GM23338 (cell line): ENCODE measurements at regions not wholly inside any gene's neighbourhood (a gene's known extent, or its start where the extent isn't known, plus 50 kb on each side); places are given as distances from the start of the nearest gene placed in this dataset.

ENCODE experiments used
- ATAC-seq: fragments of 200-7000 bp; cut with Tn5 transposase; 3 replicates; pipeline ENCODE4 v1.9.1; 2020
- DNase-seq: peaks from one replicate; pipeline ENCODE4 v3.0.0-alpha.2; 2015; ENCODE audit warnings: low spot score
- H2AFZ ChIP-seq: fragments of 200-600 bp; sonication (generic); 2 replicates; pipeline ENCODE4 v1.8.0; 2016; ENCODE audit warnings: antibody characterized with exemption, mild to moderate bottlenecking, moderate library complexity
- H3F3A ChIP-seq: fragments of 200-600 bp; sonication (generic); replicated peaks from 2 replicates; pipeline ENCODE4 v1.8.0; 2017; ENCODE audit warnings: antibody characterized with exemption, mixed run types, low read depth
- H3K27ac ChIP-seq: fragments of 200-600 bp; sonication (generic); 2 replicates; pipeline ENCODE4 v1.6.1; 2016; ENCODE audit warnings: low read depth
- H3K27me3 ChIP-seq: fragments of 200-600 bp; sonication (generic); 2 replicates; pipeline ENCODE4 v1.8.0; 2016; ENCODE audit warnings: mild to moderate bottlenecking, mixed run types, moderate library complexity; ENCODE audit not compliant: insufficient read depth
- H3K36me3 ChIP-seq: fragments of 200-600 bp; sonication (generic); 2 replicates; pipeline ENCODE4 v1.8.0; 2016; ENCODE audit warnings: mild to moderate bottlenecking; ENCODE audit not compliant: insufficient read depth
- H3K4me1 ChIP-seq: fragments of 200-600 bp; sonication (generic); 2 replicates; pipeline ENCODE4 v1.8.0; 2016; ENCODE audit warnings: mild to moderate bottlenecking, moderate library complexity; ENCODE audit not compliant: insufficient read depth
- H3K4me2 ChIP-seq: fragments of 200-600 bp; sonication (generic); 2 replicates; pipeline ENCODE4 v1.7.1; 2017; ENCODE audit warnings: mixed run types
- H3K4me3 ChIP-seq: fragments of 200-600 bp; sonication (generic); 2 replicates; pipeline ENCODE4 v1.6.1; 2016; ENCODE audit warnings: mixed run types
- H3K79me2 ChIP-seq: fragments of 200-600 bp; sonication (generic); replicated peaks from 2 replicates; pipeline ENCODE4 v1.8.0; 2017; ENCODE audit warnings: mild to moderate bottlenecking; ENCODE audit not compliant: insufficient read depth
- H3K9me2 ChIP-seq: fragments of 200-600 bp; sonication (generic); 2 replicates; pipeline ENCODE4 v1.8.0; 2017; ENCODE audit not compliant: insufficient read depth
- H4K20me1 ChIP-seq: fragments of 200-600 bp; sonication (generic); replicated peaks from 2 replicates; pipeline ENCODE4 v1.8.0; 2017; ENCODE audit warnings: mild to moderate bottlenecking; ENCODE audit not compliant: insufficient read depth
- H3K27ac Mint-ChIP-seq: 2 replicates; pipeline ENCODE4 v1.8.0; 2020; ENCODE audit warnings: inconsistent platforms, mild to moderate bottlenecking, moderate library complexity, mixed read lengths
- H3K27me3 Mint-ChIP-seq: 3 replicates; pipeline ENCODE4 v1.8.0; 2022; ENCODE audit warnings: low read depth, mild to moderate bottlenecking, moderate library complexity, mixed read lengths, inconsistent platforms; ENCODE audit not compliant: insufficient read depth, poor library complexity
- H3K36me3 Mint-ChIP-seq: 3 replicates; pipeline ENCODE4 v1.8.0; 2021; ENCODE audit warnings: low read depth, mild to moderate bottlenecking, inconsistent platforms, moderate library complexity, mixed read lengths
- H3K4me1 Mint-ChIP-seq: 3 replicates; pipeline ENCODE4 v1.8.0; 2020; ENCODE audit warnings: mild to moderate bottlenecking, inconsistent platforms, mixed read lengths
- H3K4me3 Mint-ChIP-seq: 3 replicates; pipeline ENCODE4 v1.8.0; 2021; ENCODE audit warnings: moderate library complexity, mild to moderate bottlenecking, inconsistent platforms, mixed read lengths
- H3K9me3 Mint-ChIP-seq: 3 replicates; pipeline ENCODE4 v1.8.0; 2020; ENCODE audit warnings: moderate library complexity, mild to moderate bottlenecking, inconsistent platforms, mixed read lengths
- CREB1 ChIP-seq: fragments of 250-450 bp; sonication (Bioruptor Pico); IDR thresholded peaks from 2 replicates; pipeline ENCODE4 v1.5.0; 2020; ENCODE audit warnings: low read depth, mild to moderate bottlenecking, moderate library complexity
- EZH2 ChIP-seq: fragments of 200-600 bp; sonication (generic); IDR thresholded peaks from one replicate; pipeline ENCODE4 v1.8.0; 2017; ENCODE audit warnings: antibody characterized with exemption, mild to moderate bottlenecking, low read depth; ENCODE audit not compliant: unreplicated experiment
- EZH2phosphoT487 ChIP-seq: fragments of 200-600 bp; sonication (generic); IDR thresholded peaks from one replicate; pipeline ENCODE4 v1.8.1; 2018; ENCODE audit warnings: antibody characterized with exemption; ENCODE audit not compliant: unreplicated experiment
- JUNB ChIP-seq: IDR thresholded peaks from one replicate; pipeline ENCODE4 v1.6.1; 2016; ENCODE audit warnings: antibody characterized with exemption; ENCODE audit not compliant: unreplicated experiment
- REST ChIP-seq: IDR thresholded peaks from one replicate; pipeline ENCODE4 v1.6.1; 2018; ENCODE audit warnings: antibody characterized with exemption; ENCODE audit not compliant: unreplicated experiment
- STAT1 ChIP-seq: IDR thresholded peaks from one replicate; pipeline ENCODE4 v1.6.1; 2016; ENCODE audit warnings: antibody characterized with exemption; ENCODE audit not compliant: unreplicated experiment
- ZNF114 ChIP-seq: fragments of 250-450 bp; sonication (Bioruptor Pico); IDR thresholded peaks from 2 replicates; pipeline ENCODE4 v1.5.0; 2020; ENCODE audit warnings: mild to moderate bottlenecking, moderate library complexity
- ZNF331 ChIP-seq: fragments of 250-450 bp; sonication (Bioruptor Pico); IDR thresholded peaks from 2 replicates; pipeline ENCODE4 v1.5.0; 2020; ENCODE audit warnings: low read depth, mild to moderate bottlenecking, moderate library complexity
- TF ChIP-seq, protein P1 (sequence below): IDR thresholded peaks from 2 replicates; pipeline ENCODE4 v1.6.1; 2016; ENCODE audit warnings: antibody characterized with exemption
- TF ChIP-seq, protein P2 (sequence below), 2 experiments: fragments of 200-600 bp in 1 of 2; sonication (generic) in 1 of 2; conservative IDR thresholded peaks; 2 replicates each; pipeline versions ENCODE4 v1.5.1 to v1.6.1; 2016 to 2017; ENCODE audit warnings: antibody characterized with exemption in 2 of 2, low read depth in 2 of 2, mild to moderate bottlenecking in 2 of 2, moderate library complexity in 1 of 2

DNA sequence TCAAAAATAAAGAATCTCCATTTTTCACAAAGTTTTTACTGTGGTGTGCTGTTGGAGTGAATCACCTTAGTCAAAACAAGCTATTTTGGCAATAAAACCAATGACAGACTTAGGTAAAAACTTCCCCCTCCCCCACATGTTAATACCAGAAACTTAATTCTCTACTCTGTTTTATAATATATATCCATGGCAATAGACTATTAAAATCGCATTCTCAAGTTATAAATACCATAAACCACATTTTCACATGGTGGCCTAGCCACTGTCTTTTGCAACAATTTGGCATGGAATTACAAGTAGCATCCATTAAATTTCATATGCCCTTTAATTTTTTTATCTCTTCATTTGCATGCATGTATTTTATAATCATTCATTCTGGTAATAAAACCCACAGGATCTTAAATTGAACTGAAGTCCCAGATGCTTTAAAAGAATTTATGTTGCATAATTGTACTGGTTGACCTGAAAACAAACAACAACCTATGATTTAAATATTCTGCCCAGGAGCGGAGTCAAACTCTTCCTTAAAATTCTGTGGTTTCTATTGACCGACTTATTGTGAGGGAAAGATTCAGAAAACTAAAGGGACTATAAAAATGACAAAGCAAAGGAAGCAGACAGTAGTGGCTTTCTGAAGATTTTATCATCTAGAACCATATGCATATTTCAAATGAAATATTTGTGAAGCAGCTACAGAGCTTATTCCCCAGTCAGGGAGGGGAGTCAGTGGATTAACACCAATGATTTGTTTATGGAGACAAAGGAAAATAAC is 229.0 kb upstream of the TBL1XR1 start:
- no peak overlapping the region for H3K27ac ChIP-seq
- Mint-ChIP-seq H3K27ac (no peak overlapping the region), H3K36me3 (no peaks in the 10 kb centered on the region), H3K9me3 (no peaks in the 10 kb centered on the region), H3K27me3 (no peaks in the 10 kb centered on the region), H3K4me3 (no peak overlapping the region), H3K4me1 (peaks cover 50% of the 10 kb centered on the region)
- ATAC-seq (no peak), DNase-seq (no peak)
- no peaks in the 10 kb centered on the region for H3K79me2 ChIP-seq
- no peaks in the 10 kb centered on the region for H3K27me3 ChIP-seq
- no peaks in the 10 kb centered on the region for H3K9me2 ChIP-seq
- no peak overlapping the region for H3K4me3 ChIP-seq
- H4K20me1 ChIP-seq: no peaks in the 10 kb centered on the region
- H3K4me1 ChIP-seq: peaks cover 37% of the 10 kb centered on the region
- no peaks in the 10 kb centered on the region for H3K36me3 ChIP-seq
- no peaks in the 10 kb centered on the region for H3F3A ChIP-seq
- TF ChIP-seq ZNF114 (CRISPR knock-in tag) (no peak), EZH2phosphoT487 (no peak), ZNF331 (CRISPR knock-in tag) (no peak), STAT1 (no peak), REST (no peak), EZH2 (no peak), JUNB (no peak), CREB1 (CRISPR knock-in tag) (no peak)
- TF ChIP-seq, protein P1, sequence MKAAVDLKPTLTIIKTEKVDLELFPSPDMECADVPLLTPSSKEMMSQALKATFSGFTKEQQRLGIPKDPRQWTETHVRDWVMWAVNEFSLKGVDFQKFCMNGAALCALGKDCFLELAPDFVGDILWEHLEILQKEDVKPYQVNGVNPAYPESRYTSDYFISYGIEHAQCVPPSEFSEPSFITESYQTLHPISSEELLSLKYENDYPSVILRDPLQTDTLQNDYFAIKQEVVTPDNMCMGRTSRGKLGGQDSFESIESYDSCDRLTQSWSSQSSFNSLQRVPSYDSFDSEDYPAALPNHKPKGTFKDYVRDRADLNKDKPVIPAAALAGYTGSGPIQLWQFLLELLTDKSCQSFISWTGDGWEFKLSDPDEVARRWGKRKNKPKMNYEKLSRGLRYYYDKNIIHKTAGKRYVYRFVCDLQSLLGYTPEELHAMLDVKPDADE: no peak
- TF ChIP-seq, protein P2, sequence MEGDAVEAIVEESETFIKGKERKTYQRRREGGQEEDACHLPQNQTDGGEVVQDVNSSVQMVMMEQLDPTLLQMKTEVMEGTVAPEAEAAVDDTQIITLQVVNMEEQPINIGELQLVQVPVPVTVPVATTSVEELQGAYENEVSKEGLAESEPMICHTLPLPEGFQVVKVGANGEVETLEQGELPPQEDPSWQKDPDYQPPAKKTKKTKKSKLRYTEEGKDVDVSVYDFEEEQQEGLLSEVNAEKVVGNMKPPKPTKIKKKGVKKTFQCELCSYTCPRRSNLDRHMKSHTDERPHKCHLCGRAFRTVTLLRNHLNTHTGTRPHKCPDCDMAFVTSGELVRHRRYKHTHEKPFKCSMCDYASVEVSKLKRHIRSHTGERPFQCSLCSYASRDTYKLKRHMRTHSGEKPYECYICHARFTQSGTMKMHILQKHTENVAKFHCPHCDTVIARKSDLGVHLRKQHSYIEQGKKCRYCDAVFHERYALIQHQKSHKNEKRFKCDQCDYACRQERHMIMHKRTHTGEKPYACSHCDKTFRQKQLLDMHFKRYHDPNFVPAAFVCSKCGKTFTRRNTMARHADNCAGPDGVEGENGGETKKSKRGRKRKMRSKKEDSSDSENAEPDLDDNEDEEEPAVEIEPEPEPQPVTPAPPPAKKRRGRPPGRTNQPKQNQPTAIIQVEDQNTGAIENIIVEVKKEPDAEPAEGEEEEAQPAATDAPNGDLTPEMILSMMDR (conservative IDR thresholded peaks at IDR 0.05; ENCODE audit: low read depth in 2 of 2): no peak
- H2AFZ ChIP-seq: peak overlapping the region; percentile 38; the same call in 1 of the 2 replicates
- H3K4me2 ChIP-seq: no peak overlapping the region
